Stomach (tissue), 4 donors: ENCODE measurements at regions not wholly inside any gene's neighbourhood (a gene's known extent, or its start where the extent isn't known, plus 50 kb on each side); places are given as distances from the start of the nearest gene placed in this dataset.

Experiments
- CTCF ChIP-seq, 7 experiments: fragments of 450-650 bp in 4 of 7; fragments of 200-600 bp in 3 of 7; sonication (generic) in 3 of 7; IDR thresholded peaks; one replicate each; pipeline ENCODE4 v1.5.1; 2016 to 2019; ENCODE audit warnings: antibody characterized with exemption in 7 of 7, control low read depth in 2 of 7, mild to moderate bottlenecking in 1 of 7
- POLR2A ChIP-seq, 4 donors: fragments of 450-650 bp; IDR thresholded peaks; one replicate each; pipeline ENCODE4 v1.6.1; 2016; ENCODE audit warnings: antibody characterized with exemption in 4 of 4, control low read depth in 2 of 4, mild to moderate bottlenecking in 1 of 4, moderate library complexity in 1 of 4
- POLR2AphosphoS5 ChIP-seq, 3 donors: sonication (generic); formaldehyde crosslinking; IDR thresholded peaks; one replicate each; pipeline ENCODE4 v1.6.1; 2016; ENCODE audit warnings: antibody characterized with exemption in 3 of 3

- TF ChIP-seq CTCF (IDR thresholded peaks at IDR 0.05), result no peak
- no peak for TF ChIP-seq POLR2A (IDR thresholded peaks at IDR 0.05)
- TF ChIP-seq POLR2AphosphoS5 (IDR thresholded peaks at IDR 0.05), result no peak
Measured at GRCh38 chr10:111999915-112000302, 183.7 kb downstream of the GPAM start.
